NT2/D1 (cell line): ENCODE measurements at regions not wholly inside any gene's neighbourhood (a gene's known extent, or its start where the extent isn't known, plus 50 kb on each side); places are given as distances from the start of the nearest gene placed in this dataset.

ENCODE experiments used
- DNase-seq: peaks from one replicate; pipeline ENCODE4 v3.0.0-alpha.2; 2011; ENCODE audit warnings: low read depth, low spot score
- H3K27me3 ChIP-seq: 2 replicates; pipeline ENCODE4 v1.6.0; 2011; ENCODE audit warnings: mild to moderate bottlenecking; ENCODE audit not compliant: insufficient read length, insufficient read depth
- H3K36me3 ChIP-seq: 2 replicates; pipeline ENCODE4 v1.6.1; 2011; ENCODE audit warnings: mild to moderate bottlenecking, low read length, mixed read lengths; ENCODE audit not compliant: insufficient read depth, insufficient read length
- H3K4me1 ChIP-seq: 2 replicates; pipeline ENCODE4 v1.5.1; 2011; ENCODE audit not compliant: insufficient read depth, insufficient read length
- H3K4me3 ChIP-seq: 2 replicates; pipeline ENCODE4 v1.5.1; 2011; ENCODE audit warnings: low read depth; ENCODE audit not compliant: insufficient read length
- H3K9ac ChIP-seq: 2 replicates; pipeline ENCODE4 v1.6.0; 2011; ENCODE audit warnings: low read depth; ENCODE audit not compliant: insufficient read length
- H3K9me3 ChIP-seq: 2 replicates; pipeline ENCODE4 v1.5.1; 2011; ENCODE audit warnings: mild to moderate bottlenecking, low read length; ENCODE audit not compliant: insufficient read depth
- SUZ12 ChIP-seq: IDR thresholded peaks from 2 replicates; pipeline ENCODE4 v1.6.1; 2011; ENCODE audit not compliant: insufficient read length, insufficient read depth; ENCODE audit errors: extremely low read depth
- YY1 ChIP-seq: IDR thresholded peaks from 2 replicates; pipeline ENCODE4 v1.6.1; 2011; ENCODE audit not compliant: insufficient read length, insufficient read depth
- ZNF274 ChIP-seq: IDR thresholded peaks from 2 replicates; pipeline ENCODE4 v1.6.1; 2011; ENCODE audit warnings: mild to moderate bottlenecking, low read depth, low read length

GRCh38 chr19:30857966-30858490 is 485.8 kb downstream of the ZNF536 start:
- no peak overlapping the region for H3K4me3 ChIP-seq
- H3K36me3 ChIP-seq: no peaks in the 10 kb centered on the region
- H3K27me3 ChIP-seq: no peaks in the 10 kb centered on the region
- H3K4me1 ChIP-seq: peaks cover 2% of the 10 kb centered on the region
- no peaks in the 10 kb centered on the region for H3K9me3 ChIP-seq
- no peak for DNase-seq
- H3K9ac ChIP-seq: no peak overlapping the region
- TF ChIP-seq ZNF274: no peak
- TF ChIP-seq SUZ12: no peak
- TF ChIP-seq YY1: no peak

- no peak for TF ChIP-seq YY1
- TF ChIP-seq ZNF274: no peak
- TF ChIP-seq SUZ12: no peak
- H3K9me3 ChIP-seq: no peaks in the 10 kb centered on the region
- H3K4me3 ChIP-seq: no peak overlapping the region
- DNase-seq: peak; percentile 23
- H3K4me1 ChIP-seq: peaks cover 2% of the 10 kb centered on the region
- H3K36me3 ChIP-seq: no peaks in the 10 kb centered on the region
- no peak overlapping the region for H3K9ac ChIP-seq
- no peaks in the 10 kb centered on the region for H3K27me3 ChIP-seq
These were observed 485.2 kb downstream of the ZNF536 start for GRCh38 chr19:30857388-30857787.

GRCh38 chr19:30856786-30857185 is 484.6 kb downstream of the ZNF536 start:
- DNase-seq: no peak
- Histone ChIP-seq H3K4me3 (no peak overlapping the region), H3K9me3 (no peaks in the 10 kb centered on the region), H3K36me3 (no peaks in the 10 kb centered on the region), H3K9ac (no peak overlapping the region), H3K27me3 (no peaks in the 10 kb centered on the region), H3K4me1 (peaks cover 2% of the 10 kb centered on the region)
- TF ChIP-seq SUZ12: no peak
- no peak for TF ChIP-seq YY1
- no peak for TF ChIP-seq ZNF274

DNA sequence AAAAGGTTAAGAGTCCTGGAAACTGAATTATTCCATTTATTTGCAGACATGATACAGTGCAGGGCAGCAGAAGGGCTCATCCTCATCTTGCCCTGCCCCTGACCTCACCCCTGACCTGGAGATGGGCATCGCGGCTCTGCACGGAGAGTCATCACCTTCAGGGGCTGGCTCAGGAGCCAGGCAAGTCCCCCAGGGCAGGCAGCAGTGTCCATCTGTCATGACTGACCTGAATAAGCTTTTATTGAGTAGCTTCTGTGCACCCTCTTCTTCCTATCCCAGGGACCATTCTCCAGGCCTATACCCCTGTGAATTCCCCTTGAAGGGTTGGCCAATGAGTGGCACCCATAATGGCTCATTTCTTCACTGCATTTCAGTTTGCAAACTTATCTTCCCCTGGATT is 484.2 kb downstream of the ZNF536 start:
- Histone ChIP-seq H3K36me3 (no peaks in the 10 kb centered on the region), H3K9me3 (no peaks in the 10 kb centered on the region), H3K4me1 (peaks cover 2% of the 10 kb centered on the region), H3K9ac (no peak overlapping the region), H3K4me3 (no peak overlapping the region), H3K27me3 (no peaks in the 10 kb centered on the region)
- TF ChIP-seq ZNF274 (no peak), YY1 (no peak), SUZ12 (no peak)
- no peak for DNase-seq

- H3K9me3 ChIP-seq: no peaks in the 10 kb centered on the region
- no peaks in the 10 kb centered on the region for H3K36me3 ChIP-seq
- no peak overlapping the region for H3K9ac ChIP-seq
- H3K4me3 ChIP-seq: no peak overlapping the region
- H3K27me3 ChIP-seq: no peaks in the 10 kb centered on the region
- H3K4me1 ChIP-seq: peaks cover 2% of the 10 kb centered on the region
- TF ChIP-seq ZNF274: no peak
- no peak for TF ChIP-seq SUZ12
- no peak for TF ChIP-seq YY1
- DNase-seq: no peak
These were observed 483.3 kb downstream of the ZNF536 start for GRCh38 chr19:30855442-30855841.

DNA sequence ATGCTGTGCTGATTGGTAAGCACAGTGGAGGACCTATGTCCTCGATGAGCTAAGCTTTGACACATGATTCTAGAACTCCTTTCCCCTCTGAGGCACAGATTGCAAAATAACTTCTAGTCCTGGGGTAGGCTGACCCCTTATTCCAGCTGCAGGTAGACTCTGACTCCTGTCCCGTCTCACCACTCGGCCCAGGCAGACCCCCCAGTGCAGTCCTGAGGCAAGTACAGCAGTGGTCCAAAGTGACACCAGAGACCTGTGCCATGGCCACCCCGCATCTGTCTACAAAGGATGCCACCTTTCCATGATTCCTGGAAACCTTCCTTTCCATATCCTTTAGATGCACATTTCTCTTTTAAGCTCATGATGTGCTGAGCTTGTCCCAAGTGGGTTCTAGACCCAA is 482.5 kb downstream of the ZNF536 start:
- TF ChIP-seq ZNF274 (no peak), SUZ12 (no peak), YY1 (no peak)

GRCh38 chr19:30854207-30854606 is 482.0 kb downstream of the ZNF536 start:
- DNase-seq: no peak
- no peaks in the 10 kb centered on the region for H3K36me3 ChIP-seq
- no peaks in the 10 kb centered on the region for H3K9me3 ChIP-seq
- no peaks in the 10 kb centered on the region for H3K27me3 ChIP-seq
- H3K9ac ChIP-seq: no peak overlapping the region
- TF ChIP-seq SUZ12 (no peak), ZNF274 (no peak), YY1 (no peak)
- H3K4me3 ChIP-seq: no peak overlapping the region
- H3K4me1 ChIP-seq: peaks cover 2% of the 10 kb centered on the region

More for the DNA sequence above, 482.5 kb downstream of the ZNF536 start:
- Histone ChIP-seq H3K4me3 (no peak overlapping the region), H3K9ac (no peak overlapping the region), H3K27me3 (no peaks in the 10 kb centered on the region), H3K9me3 (no peaks in the 10 kb centered on the region), H3K4me1 (peaks cover 2% of the 10 kb centered on the region), H3K36me3 (no peaks in the 10 kb centered on the region)
- DNase-seq: no peak

DNA sequence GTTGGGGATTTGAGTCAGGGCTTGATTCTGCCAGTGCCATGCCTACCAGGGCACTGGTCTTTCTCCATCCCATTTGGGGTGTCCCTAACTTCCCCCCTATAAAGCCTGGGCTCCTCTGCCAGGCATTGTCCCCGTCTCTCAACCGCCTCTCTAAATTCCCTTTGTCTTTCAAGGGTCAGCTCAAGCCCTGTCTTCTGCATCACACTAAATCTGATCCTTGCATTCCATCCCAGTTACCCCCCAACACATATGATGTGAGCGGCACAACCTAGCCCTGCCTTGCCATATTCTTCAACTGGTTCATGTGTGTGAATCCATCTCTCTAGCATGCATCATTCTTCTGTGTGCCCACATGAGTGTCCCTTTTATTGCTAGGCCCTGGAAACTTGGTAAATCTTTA is 480.9 kb downstream of the ZNF536 start:
- no peaks in the 10 kb centered on the region for H3K9me3 ChIP-seq
- H3K27me3 ChIP-seq: no peaks in the 10 kb centered on the region
- H3K36me3 ChIP-seq: no peaks in the 10 kb centered on the region
- no peak for DNase-seq
- no peak for TF ChIP-seq SUZ12
- no peak for TF ChIP-seq ZNF274
- no peak for TF ChIP-seq YY1
- no peak overlapping the region for H3K9ac ChIP-seq
- H3K4me1 ChIP-seq: peaks cover 2% of the 10 kb centered on the region
- no peak overlapping the region for H3K4me3 ChIP-seq
